HG02884 (cell line): ENCODE measurements at regions not wholly inside any gene's neighbourhood (a gene's known extent, or its start where the extent isn't known, plus 50 kb on each side); places are given as distances from the start of the nearest gene placed in this dataset.
"Not testable (repeated sequence)": the region's sequence is repeated elsewhere in the genome, so short reads cannot be mapped to it uniquely, and the experiment has no call there.

Experiments
- ATAC-seq: cut with Tn5 transposase; IDR thresholded peaks from one replicate; pipeline ENCODE4 v1.9.1; 2021; ENCODE audit warnings: mild to moderate bottlenecking, moderate library complexity; ENCODE audit not compliant: unreplicated experiment

DNA sequence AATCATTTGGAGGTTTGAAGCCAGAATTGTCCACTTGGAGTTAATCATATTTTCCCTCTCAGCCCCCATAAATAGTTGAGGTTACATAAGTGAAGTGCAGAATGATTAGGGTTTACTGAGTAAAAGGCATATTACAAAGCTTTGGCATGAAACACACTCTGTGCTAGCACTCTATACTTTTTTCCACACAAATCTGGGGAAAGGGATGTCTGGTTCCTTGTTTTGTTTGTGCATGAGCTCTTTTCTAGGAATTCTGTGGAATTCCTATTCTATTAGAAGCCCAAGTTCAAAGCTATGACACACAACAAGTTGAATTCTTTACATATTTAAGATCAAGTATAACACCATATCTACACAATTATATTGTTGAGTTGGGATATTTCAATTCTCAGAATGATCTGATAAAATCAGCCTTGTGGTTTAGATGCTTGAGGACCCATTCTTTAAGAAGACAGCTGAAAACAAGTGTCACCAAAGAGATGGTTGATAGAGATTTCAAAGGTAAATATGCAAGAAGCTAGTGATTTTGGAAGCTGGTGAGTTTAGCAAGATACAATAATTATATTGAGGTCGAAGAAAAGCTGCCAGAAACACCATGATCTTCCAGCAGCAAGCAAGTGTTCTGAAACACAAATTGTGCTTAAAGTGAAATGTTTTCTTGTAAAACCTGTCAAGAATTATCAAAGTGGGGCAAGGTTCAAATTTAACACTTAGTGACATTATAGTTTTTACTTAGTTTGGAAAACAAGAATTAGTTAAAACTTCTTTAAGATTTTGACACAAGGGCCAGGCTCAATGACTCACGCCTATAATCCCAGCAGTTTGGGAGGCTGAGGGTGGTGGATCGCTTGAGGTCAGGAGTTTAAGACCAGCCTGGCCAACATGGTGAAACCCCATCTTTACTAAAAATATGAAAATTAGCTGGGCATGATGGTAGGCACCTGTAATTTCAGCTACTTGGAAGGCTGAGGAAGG is 122.6 kb downstream of the INHBA start:
- ATAC-seq = no peak

DNA sequence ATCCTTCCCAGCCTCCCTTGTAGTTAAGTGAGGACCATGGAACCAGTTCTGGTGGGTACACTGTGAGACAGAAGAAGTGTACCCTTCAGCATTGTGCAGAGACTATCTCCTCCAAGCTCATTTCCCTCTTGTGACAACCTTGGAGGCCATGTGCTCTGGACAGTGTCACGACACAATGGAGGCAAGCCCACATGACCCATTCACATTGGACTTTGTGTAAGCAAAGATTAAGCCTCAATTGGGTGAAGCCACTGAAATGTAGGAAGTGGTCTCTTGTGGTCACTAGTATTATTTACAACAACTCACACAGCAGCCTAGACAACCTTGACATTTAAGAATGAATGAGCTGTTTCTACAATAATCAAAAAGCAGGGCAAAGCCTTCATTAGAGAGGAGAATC is 124.2 kb downstream of the INHBA start:
- no peak for ATAC-seq

- no peak for ATAC-seq
Observed at GRCh38 chr7:41576166-41576565, 126.7 kb downstream of the INHBA start.

GRCh38 chr7:41574377-41574776 is 128.5 kb downstream of the INHBA start:
- no peak for ATAC-seq

DNA sequence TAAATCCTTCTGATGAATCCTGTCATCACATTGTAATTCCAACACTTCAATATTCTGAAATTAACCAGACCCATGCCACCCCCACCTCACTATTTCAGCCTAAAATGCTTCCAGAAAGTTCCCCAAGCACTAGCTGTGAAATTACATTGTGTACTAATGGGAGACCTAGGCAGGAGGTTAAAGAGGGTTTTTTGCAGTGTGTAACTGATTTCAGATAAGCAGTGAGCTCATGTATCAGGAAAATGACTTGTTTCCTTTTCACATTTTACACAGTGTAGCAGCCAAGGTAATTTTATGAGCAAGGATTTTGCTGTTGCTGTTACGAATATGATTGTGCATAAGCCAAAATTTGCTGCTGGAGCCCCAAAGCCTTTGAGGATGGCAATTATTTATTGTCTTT is 129.0 kb downstream of the INHBA start:
- ATAC-seq = no peak

- no peak for ATAC-seq
Observed at GRCh38 chr7:41573443-41573842, 129.4 kb downstream of the INHBA start.

DNA sequence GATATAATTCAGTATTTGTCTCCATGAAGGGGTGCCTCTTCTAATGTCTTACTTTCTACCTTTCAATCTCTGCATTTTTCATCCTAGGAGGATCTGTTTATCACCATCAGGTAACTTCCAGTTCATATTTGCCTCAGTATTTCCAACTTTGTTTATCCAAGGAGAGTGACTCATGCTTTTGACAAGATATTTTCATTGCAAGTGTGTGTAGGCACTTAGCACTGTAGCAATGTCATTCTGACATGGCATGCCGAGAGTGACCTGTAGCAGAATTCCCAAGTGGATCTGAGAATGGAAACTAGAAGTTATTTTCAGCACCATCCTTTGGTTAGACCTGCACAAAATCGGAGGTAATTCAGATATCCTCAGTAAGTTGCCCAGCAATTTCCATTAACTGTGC is 129.9 kb downstream of the INHBA start:
- no peak for ATAC-seq

DNA sequence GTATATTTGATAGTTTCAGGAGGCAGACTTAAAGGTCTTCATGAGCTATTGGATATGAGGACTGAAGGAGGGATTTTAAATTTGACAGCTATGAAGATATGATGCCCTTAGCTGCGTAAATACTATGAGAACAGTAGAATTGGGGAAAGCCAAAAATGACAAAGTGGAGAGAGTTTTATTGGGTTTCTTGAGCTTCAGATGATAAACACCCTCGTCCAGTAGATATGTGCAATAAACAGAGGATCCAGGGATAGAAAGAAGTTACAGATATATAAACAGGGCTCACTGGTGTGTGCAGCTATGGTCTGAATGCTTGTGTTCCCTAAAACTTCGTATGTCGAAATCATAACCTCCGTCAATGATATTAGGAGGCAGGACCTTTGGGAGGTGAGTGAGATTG is 131.3 kb downstream of the INHBA start:
- ATAC-seq = no peak

GRCh38 chr7:41570766-41571165 is 132.1 kb downstream of the INHBA start:
- ATAC-seq = no peak

DNA sequence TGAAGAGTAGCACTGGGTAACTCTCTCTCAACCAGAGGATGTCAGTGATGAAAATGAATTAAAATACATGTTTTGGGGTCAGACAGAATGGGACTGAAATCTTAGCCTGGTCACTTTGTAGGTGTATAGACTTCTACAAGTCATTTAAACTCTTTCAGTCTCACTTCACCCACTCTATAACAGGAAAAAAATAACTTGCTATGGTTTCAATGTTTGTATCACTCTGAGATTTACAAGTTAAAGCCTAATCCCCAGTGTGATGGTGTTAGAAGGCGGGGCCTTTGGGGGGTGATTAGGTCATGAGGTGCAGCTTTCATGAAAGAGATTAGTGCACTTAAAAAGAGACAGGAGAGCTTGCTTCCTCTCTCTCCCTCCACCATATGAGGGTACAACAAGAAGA is 134.8 kb downstream of the INHBA start:
- ATAC-seq = no peak

DNA sequence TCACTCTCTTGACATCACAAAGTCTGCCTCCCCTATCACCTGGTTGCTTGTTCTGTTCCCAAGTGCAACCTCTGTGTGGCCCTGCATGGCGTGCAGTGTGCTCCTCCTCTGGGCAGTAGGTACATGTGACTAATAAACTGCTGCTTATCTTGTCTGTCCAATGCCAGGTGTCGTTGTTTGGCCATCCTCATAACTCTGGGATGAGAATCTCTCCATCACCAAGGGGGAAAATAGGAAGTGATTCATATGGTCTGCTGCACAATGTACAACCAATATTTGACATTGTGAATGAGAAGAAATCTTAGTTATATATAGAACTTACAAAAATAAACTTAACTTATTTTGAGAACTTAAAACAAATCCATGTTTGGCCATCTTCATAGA is 135.2 kb downstream of the INHBA start:
- no peak for ATAC-seq

GRCh38 chr7:41567031-41567730 is 135.7 kb downstream of the INHBA start:
- ATAC-seq = no peak

DNA sequence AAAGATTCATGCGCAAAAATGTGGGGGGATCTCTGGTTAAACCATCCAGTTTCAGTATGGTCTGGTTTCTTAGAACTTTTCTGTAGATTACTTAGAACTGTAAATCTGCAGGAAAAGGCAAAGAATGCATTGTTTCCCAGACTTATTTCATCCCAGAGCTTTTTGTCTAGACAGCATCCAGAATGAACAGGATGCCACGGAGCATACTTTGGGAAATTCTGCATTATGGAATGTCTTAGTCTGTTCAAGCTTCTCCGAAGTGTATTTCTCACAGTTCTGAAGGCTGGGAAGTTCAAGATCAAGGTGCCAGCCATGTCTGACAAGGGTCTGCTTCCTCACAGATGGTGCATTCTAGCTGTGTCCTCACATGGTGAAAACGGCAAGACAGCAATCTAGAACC is 136.3 kb downstream of the INHBA start:
- ATAC-seq = no peak

DNA sequence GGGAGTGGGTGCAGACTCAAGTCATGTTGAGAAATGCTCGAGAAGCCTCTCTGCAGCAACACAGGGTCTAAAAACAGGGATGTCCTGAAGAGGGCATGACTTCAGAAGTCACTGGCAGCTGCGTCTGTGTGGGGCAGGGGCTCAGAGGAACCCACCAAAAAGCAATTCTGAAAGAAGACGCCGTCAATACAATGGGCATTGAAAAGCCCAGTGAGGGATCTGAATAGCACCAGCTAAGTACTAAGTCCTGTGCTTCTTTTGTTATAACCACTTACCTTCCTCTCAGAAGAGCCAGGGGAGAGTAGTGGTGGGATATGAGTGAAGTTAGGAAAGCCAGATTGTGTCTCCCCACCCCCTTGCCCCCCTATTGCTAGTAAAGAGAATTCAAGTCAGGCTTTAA is 137.2 kb downstream of the INHBA start:
- ATAC-seq = no peak

DNA sequence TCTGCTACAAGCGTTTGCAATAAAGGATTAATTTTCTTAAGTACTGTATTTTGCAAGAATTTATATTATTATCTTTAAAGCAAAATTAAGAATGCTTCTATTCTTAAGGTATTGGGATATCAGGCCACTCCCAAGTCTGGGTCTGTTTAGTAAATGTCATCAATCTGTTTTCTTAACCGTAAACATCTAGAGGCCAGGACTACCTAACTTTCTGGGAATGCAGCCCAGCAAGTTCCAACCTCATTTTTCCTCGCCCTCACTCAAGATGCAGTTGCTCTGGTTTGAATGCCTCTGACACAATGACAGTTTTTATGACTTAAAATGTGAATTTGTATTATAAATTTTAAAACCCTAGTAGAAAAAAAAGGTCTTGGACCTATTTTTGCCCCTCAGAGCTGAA is 143.5 kb downstream of the INHBA start:
- no peak for ATAC-seq

GRCh38 chr7:41554481-41554880 is 148.4 kb downstream of the INHBA start:
- no peak for ATAC-seq

DNA sequence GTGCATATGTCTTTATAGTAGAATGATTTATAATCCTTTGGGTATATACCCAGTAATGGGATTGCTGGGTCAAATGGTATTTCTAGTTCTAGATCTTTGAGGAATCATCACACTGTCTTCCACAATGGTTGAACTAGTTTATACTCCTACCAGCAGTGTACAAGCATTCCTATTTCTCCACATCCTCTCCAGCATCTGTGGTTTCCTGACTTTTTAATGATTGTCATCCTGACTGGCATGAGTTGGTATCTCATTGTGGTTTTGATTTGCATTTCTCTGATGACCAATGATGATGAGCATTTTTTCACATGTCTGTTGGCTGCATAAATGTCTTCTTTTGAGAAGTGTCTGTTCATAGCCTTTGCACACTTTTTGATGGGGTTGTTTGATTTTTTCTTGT is 152.8 kb downstream of the INHBA start:
- not testable (repeated sequence) for ATAC-seq

DNA sequence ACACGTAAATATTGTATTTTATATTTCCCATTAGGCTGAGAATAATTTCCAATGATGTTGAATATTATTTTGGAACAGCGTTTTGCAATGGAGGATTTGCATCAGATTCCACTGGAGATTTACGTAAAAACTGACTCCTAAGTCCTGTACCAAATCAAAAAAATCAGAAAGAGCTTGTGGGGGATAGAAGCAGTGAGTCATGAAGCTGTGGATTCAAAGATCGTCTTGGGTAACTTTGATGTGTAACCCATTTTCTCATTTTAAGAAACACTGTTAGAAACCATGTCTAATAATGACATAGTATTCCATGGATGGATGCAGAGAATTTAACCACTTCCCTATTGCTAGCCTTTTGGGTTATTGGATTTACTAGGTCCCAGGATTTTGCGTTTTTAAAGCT is 158.6 kb downstream of the INHBA start:
- no peak for ATAC-seq

GRCh38 chr7:41540601-41541000 is 162.3 kb downstream of the INHBA start:
- no peak for ATAC-seq

DNA sequence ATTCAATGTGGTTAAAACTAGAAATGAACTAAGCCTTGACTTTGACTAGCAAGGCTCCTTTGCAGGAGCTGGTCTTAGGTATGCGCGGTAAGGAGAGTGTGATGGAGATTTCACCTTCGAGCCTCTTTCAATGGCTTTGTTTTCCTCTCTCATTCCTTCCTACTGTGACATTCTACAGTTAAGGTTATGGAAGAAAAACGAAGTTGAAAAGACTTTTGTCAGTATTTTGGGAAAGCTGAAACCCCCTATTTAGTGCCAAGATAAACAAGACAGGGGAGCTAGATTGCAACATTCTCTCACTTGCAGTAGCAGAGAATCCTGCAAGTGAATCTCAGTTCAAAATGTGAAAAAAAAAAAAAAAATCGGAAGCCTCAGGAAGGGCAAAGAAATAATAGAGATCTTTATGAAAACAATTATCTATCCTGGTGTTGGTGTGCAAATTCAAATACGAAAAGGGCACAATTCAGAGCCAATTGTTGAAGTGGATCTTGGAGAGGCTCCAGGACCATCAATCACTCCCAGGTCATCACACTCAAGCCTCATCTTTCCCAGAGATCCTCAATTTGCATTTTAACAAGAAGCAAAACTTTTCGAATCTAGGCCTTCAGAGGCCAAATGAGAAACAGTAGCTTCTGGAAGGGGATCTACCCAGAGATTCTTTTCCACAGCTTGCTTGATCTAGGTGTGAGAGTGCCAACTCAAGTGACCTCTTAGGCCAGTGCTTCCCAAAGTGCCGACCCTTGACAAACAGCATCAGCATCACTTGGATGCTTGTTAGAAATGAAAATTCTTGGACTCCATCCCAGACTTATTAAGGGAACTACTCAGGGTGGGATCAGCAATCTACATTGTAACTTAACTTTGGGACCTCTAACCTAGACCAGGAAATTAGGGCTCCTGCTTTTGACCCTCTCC is 163.8 kb downstream of the INHBA start:
- no peak for ATAC-seq
